ENCODE measurements at regions not wholly inside any gene's neighbourhood (a gene's known extent, or its start where the extent isn't known, plus 50 kb on each side); places are given as distances from the start of the nearest gene placed in this dataset.

DNA sequence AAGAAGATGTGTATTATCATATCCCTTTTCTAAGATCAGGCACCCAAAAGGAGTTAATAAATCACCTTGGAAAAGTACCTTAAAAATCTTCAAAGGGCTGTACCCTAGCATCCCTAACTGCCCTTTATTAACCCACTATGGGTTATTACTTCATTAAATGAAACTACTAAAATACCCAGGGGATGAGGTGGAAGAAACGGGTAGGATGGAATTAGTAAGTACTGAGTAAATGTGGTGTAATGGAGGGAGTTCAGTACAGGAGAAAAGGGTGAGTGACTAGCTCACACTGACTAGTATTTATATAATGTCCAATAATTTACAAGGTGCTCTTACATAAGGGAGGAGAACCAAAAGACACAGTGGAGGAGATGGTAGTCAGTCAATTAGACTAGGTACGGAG lies 51.0 kb upstream of the RASGEF1B start:
- no peak for DNase-seq

DNA sequence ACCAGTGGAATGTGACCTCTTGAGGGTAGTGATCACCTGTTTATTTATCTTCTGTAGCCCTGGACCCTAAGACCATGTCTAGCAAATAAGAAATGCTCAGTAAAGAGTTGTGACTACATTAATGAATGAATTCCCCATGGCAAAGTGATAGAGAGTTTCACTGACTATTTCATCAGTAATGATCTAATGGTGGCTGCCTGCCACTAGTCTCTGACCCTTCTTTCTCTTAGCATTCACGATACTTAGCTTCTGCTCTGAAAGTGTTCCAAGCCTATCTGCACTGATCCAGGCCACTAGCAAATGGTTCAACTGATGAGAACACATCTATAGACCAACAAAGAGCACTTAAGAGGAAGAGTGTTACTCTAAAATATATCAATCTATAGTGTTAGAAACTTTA lies 50.0 kb upstream of the RASGEF1B start:
- DNase-seq: no peak

All from fibroblast of skin of right quadriceps (primary cell).